ENCODE measurements at regions not wholly inside any gene's neighbourhood (a gene's known extent, or its start where the extent isn't known, plus 50 kb on each side); places are given as distances from the start of the nearest gene placed in this dataset.

DNA sequence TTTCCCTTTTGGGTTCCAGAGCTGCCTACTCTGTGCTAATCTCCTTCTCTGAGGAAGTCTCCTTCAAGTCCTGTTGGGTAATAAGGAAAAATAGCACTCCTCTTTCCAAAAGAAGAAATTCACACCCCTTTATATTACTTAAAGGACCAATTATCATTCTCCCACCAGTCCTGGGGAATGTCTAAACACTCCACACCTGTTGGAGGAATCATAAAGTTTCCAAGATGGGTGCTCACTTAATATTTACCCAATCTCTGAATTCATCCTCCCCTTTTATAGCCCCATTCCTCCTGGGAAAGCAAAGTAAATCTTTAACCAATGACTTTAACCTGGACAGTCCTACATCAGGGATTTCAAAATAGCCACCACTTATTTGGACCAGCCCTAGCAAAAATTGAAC, 873.1 kb downstream of the KCNT2 start:
- TF ChIP-seq CTCF (IDR thresholded peaks at IDR 0.05 in 2 of 3, conservative IDR thresholded peaks at IDR 0.05 in 1 of 3; ENCODE audit: borderline replicate concordance in 1 of 3, insufficient read depth in 1 of 3, low read depth in 2 of 3, low read length in 2 of 3): no peak
- TF ChIP-seq ZFX (IDR thresholded peaks at IDR 0.05): no peak
- TF ChIP-seq YY1 (IDR thresholded peaks at IDR 0.05; ENCODE audit: extremely low read depth, insufficient replicate concordance, low read depth, low read length): no peak
- no peak for TF ChIP-seq POLR2A (IDR thresholded peaks at IDR 0.05; ENCODE audit: borderline replicate concordance, extremely low read depth, insufficient read depth, insufficient read length)
- no peak for TF ChIP-seq POLR2AphosphoS5 (IDR thresholded peaks at IDR 0.05; ENCODE audit: low read depth, low read length)
- TF ChIP-seq ZNF274 (IDR thresholded peaks at IDR 0.05; ENCODE audit: low read depth, low read length): no peak
- no peak for TF ChIP-seq REST (IDR thresholded peaks at IDR 0.05; ENCODE audit: low read depth)
- TF ChIP-seq SRF (IDR thresholded peaks at IDR 0.05; ENCODE audit: low read depth): no peak
- TF ChIP-seq RAD21 (IDR thresholded peaks at IDR 0.05; ENCODE audit: low read depth): no peak
- no peak for TF ChIP-seq EZH2phosphoT487 (IDR thresholded peaks at IDR 0.05; ENCODE audit: borderline replicate concordance)
- TF ChIP-seq SIN3A (IDR thresholded peaks at IDR 0.05; ENCODE audit: low read depth): no peak
- TF ChIP-seq, protein P1, sequence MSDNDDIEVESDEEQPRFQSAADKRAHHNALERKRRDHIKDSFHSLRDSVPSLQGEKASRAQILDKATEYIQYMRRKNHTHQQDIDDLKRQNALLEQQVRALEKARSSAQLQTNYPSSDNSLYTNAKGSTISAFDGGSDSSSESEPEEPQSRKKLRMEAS (IDR thresholded peaks at IDR 0.05): no peak

Data from HCT116 (cell line).